Hepatocyte (in vitro differentiated cells): ENCODE measurements at regions not wholly inside any gene's neighbourhood (a gene's known extent, or its start where the extent isn't known, plus 50 kb on each side); places are given as distances from the start of the nearest gene placed in this dataset.
"Not testable (repeated sequence)": the region's sequence is repeated elsewhere in the genome, so short reads cannot be mapped to it uniquely, and the experiment has no call there.

Experiments used
- DNase-seq: peaks from one replicate; pipeline ENCODE4 v3.0.0-alpha.2; 2016; ENCODE audit warnings: low spot score
- H2AFZ ChIP-seq: fragments of 200-600 bp; sonication (generic); 2 replicates; pipeline ENCODE4 v1.6.0; 2016; ENCODE audit warnings: antibody characterized with exemption, mild to moderate bottlenecking
- H3K27ac ChIP-seq: fragments of 200-600 bp; sonication (generic); 2 replicates; pipeline ENCODE4 v1.5.1; 2016; ENCODE audit warnings: mild to moderate bottlenecking
- H3K27me3 ChIP-seq: fragments of 200-600 bp; sonication (generic); 2 replicates; pipeline ENCODE4 v1.6.1; 2016
- H3K36me3 ChIP-seq: fragments of 200-600 bp; sonication (generic); replicated peaks from 2 replicates; pipeline ENCODE4 v1.5.1; 2016; ENCODE audit warnings: low read depth; ENCODE audit not compliant: insufficient read depth
- H3K4me1 ChIP-seq: fragments of 200-600 bp; sonication (generic); 2 replicates; pipeline ENCODE4 v1.5.1; 2016; ENCODE audit warnings: mild to moderate bottlenecking, moderate library complexity; ENCODE audit not compliant: insufficient read depth
- H3K4me2 ChIP-seq: fragments of 200-600 bp; sonication (generic); 2 replicates; pipeline ENCODE4 v1.6.0; 2016
- H3K4me3 ChIP-seq: fragments of 200-600 bp; sonication (generic); 2 replicates; pipeline ENCODE4 v1.5.1; 2016; ENCODE audit warnings: mild to moderate bottlenecking
- H3K79me2 ChIP-seq: fragments of 200-600 bp; sonication (generic); 2 replicates; pipeline ENCODE4 v1.6.0; 2017; ENCODE audit warnings: mild to moderate bottlenecking
- H3K9me2 ChIP-seq: fragments of 200-600 bp; sonication (generic); replicated peaks from 2 replicates; pipeline ENCODE4 v1.6.0; 2017; ENCODE audit warnings: mild to moderate bottlenecking; ENCODE audit not compliant: insufficient read depth
- H3K9me3 ChIP-seq: fragments of 200-600 bp; sonication (generic); 2 replicates; pipeline ENCODE4 v1.5.1; 2016; ENCODE audit warnings: low read depth, mild to moderate bottlenecking
- H4K20me1 ChIP-seq: fragments of 200-600 bp; sonication (generic); 2 replicates; pipeline ENCODE4 v1.6.0; 2016; ENCODE audit warnings: mild to moderate bottlenecking; ENCODE audit not compliant: insufficient read depth, poor library complexity, severe bottlenecking
- CTCF ChIP-seq: fragments of 200-600 bp; sonication (generic); IDR thresholded peaks from 2 replicates; pipeline ENCODE4 v1.5.1; 2016; ENCODE audit warnings: antibody characterized with exemption, mild to moderate bottlenecking; ENCODE audit not compliant: poor library complexity
- EZH2 ChIP-seq: fragments of 200-600 bp; sonication (generic); IDR thresholded peaks from 2 replicates; pipeline ENCODE4 v1.6.1; 2016; ENCODE audit warnings: antibody characterized with exemption, mild to moderate bottlenecking, borderline replicate concordance
- EZH2phosphoT487 ChIP-seq: fragments of 200-600 bp; sonication (generic); IDR thresholded peaks from one replicate; pipeline ENCODE4 v1.6.1; 2018; ENCODE audit warnings: antibody characterized with exemption, mild to moderate bottlenecking, low read depth, moderate library complexity; ENCODE audit not compliant: unreplicated experiment, severe bottlenecking
- WGBS: methylation state at CpG from one replicate; pipeline ENCODE4 v1.1.6; 2016; ENCODE audit warnings: low lambda C conversion rate; ENCODE audit errors: missing lambda C conversion rate; 5-methylcytosine and 5-hydroxymethylcytosine counted together

GRCh38 chr6:137813308-137813970 is 53.6 kb upstream of the TNFAIP3 start:
- no peaks in the 10 kb centered on the region for H3K79me2 ChIP-seq
- H3K4me2 ChIP-seq = no peak overlapping the region
- H3K9me2 ChIP-seq = no peaks in the 10 kb centered on the region
- no peak overlapping the region for H3K27ac ChIP-seq
- H3K27me3 ChIP-seq = no peaks in the 10 kb centered on the region
- no peaks in the 10 kb centered on the region for H3K9me3 ChIP-seq
- TF ChIP-seq CTCF (no peak), EZH2phosphoT487 (no peak)
- no peak overlapping the region for H2AFZ ChIP-seq
- H4K20me1 ChIP-seq = no peaks in the 10 kb centered on the region
- WGBS = 97% methylated on average over 4 of the region's 4 CpGs
- DNase-seq = no peak
- peaks cover 8% of the 10 kb centered on the region for H3K4me1 ChIP-seq
- no peak overlapping the region for H3K4me3 ChIP-seq
- H3K36me3 ChIP-seq = no peaks in the 10 kb centered on the region

GRCh38 chr6:137814030-137814429 is 53.0 kb upstream of the TNFAIP3 start:
- not testable (repeated sequence) for H3K27me3 ChIP-seq
- WGBS = 94% methylated on average over 2 of the region's 3 CpGs

GRCh38 chr6:137815692-137816091 is 51.4 kb upstream of the TNFAIP3 start:
- H3K79me2 ChIP-seq = no peaks in the 10 kb centered on the region
- H3K4me2 ChIP-seq = no peak overlapping the region
- no peaks in the 10 kb centered on the region for H3K9me2 ChIP-seq
- no peaks in the 10 kb centered on the region for H4K20me1 ChIP-seq
- no peak overlapping the region for H3K4me3 ChIP-seq
- no peaks in the 10 kb centered on the region for H3K9me3 ChIP-seq
- H2AFZ ChIP-seq = no peak overlapping the region
- no peaks in the 10 kb centered on the region for H3K27me3 ChIP-seq
- WGBS = 67% methylated on average over 1 of the region's 1 CpG
- no peaks in the 10 kb centered on the region for H3K36me3 ChIP-seq
- H3K27ac ChIP-seq = no peak overlapping the region
- DNase-seq = no peak
- no peak for TF ChIP-seq EZH2phosphoT487
- TF ChIP-seq EZH2 = no peak
- TF ChIP-seq CTCF = no peak
- peaks cover 4% of the 10 kb centered on the region for H3K4me1 ChIP-seq

More at GRCh38 chr6:137814030-137814429, 53.0 kb upstream of the TNFAIP3 start:
- not testable (repeated sequence) for H3K27ac ChIP-seq, H3K36me3 ChIP-seq, H3K9me3 ChIP-seq, H3K9me2 ChIP-seq, H3K4me1 ChIP-seq, H2AFZ ChIP-seq, H3K4me3 ChIP-seq, H3K79me2 ChIP-seq, DNase-seq, H4K20me1 ChIP-seq, H3K4me2 ChIP-seq

- Histone ChIP-seq H3K27me3 (no peaks in the 10 kb centered on the region), H3K27ac (no peak overlapping the region), H3K9me3 (no peaks in the 10 kb centered on the region), H3K4me1 (peaks cover 6% of the 10 kb centered on the region), H3K9me2 (no peaks in the 10 kb centered on the region), H3K4me3 (no peak overlapping the region), H3K36me3 (no peaks in the 10 kb centered on the region), H4K20me1 (no peaks in the 10 kb centered on the region), H3K4me2 (no peak overlapping the region), H3K79me2 (no peaks in the 10 kb centered on the region), H2AFZ (no peak overlapping the region)
- WGBS = 85% methylated on average over 6 of the region's 6 CpGs
- TF ChIP-seq CTCF = no peak
- TF ChIP-seq EZH2phosphoT487 = no peak
- TF ChIP-seq EZH2 = no peak
- no peak for DNase-seq
These were observed 50.9 kb upstream of the TNFAIP3 start for GRCh38 chr6:137816133-137816579.
